Medulla oblongata (tissue), 1 donor: ENCODE measurements at regions not wholly inside any gene's neighbourhood (a gene's known extent, or its start where the extent isn't known, plus 50 kb on each side); places are given as distances from the start of the nearest gene placed in this dataset.
A peak's percentile ranks its signal among the peaks of the same experiment; 100 is the strongest.

Experiments
- DNase-seq: peaks from one replicate; pipeline ENCODE4 v3.0.0-alpha.2; 2015; ENCODE audit errors: extremely low spot score

DNA sequence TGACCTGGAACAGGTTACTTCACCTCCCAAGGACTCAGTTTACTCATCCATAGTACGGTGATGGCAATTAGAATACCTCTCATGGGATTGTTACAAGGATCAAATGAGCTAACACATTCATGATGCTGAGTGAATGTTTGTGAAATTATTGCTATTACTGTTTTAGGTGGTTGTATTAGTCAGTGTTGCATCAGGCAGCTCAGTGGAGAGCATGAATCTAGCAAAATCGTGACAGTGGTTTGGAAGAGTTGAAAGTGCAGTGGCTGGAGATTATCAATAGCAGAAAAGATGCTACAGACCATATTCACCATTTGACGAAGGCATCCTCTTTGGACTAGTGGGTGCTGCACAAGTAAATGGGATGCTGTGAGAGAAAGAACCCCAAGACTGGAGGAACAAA is 50.4 kb upstream of the CTNNBL1 start:
- DNase-seq, result no peak

DNA sequence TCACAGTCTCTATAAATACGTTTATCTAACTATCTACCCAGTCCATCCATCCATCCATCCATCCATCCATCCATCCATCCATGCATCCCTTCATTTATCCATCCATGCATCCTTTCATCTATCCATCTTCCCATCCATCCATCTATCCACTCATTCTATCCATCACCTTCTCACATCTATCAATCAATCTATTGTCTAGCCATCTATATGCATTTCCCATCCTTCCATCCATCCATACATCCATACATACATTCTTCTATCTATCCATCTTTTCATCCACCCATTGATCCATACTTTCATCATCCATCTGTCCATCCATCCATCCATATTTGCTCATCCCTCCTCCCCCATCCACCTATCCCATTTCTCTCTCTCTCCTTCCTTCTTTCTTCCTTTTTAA is 51.6 kb upstream of the CTNNBL1 start:
- DNase-seq, result no peak

DNA sequence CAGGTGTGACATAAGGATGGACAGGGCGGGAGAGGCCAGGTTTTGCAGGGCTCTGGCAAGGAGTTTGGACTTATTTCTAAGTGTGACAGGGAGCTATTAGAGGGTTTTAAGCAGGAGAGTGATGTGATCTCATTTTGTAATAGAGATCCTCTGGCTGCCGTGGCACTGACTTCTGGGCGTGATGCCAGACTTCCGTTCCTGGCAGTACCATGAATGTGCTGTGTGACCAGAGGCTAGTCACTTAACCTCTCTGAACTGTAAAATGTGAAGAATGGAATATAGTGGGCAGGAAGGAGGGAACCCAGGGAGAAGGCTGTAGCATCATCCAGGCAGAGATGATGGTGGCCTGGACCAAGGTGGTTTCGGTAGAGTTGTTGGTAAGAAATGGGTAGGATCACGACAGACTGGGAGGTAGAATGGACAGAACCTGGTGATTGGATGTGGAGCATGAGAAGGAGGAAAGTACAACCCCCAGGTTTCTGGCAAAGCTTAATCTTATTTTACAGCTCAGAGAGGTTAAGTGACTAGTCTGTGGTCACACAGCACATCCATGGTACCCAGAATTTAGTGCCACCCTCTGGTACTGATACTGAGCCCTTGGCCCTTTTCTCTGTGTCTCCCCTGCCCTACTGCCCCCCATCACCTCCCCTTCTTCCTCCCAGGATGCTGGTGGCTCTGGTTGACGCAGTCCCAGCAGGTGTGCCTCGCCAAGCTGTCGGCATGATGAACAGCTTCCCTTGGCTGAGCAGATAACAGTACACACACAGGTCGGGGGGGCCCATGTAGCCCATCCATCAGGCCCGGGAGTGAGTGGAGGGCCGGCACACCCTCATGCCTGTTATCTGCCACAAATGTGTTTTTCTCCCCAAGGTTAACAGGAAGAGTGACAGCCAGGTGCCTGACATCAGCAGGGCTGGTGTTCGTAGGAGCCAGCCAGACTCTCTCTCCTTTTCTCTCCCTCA is 52.9 kb upstream of the CTNNBL1 start:
- no peak for DNase-seq

DNA sequence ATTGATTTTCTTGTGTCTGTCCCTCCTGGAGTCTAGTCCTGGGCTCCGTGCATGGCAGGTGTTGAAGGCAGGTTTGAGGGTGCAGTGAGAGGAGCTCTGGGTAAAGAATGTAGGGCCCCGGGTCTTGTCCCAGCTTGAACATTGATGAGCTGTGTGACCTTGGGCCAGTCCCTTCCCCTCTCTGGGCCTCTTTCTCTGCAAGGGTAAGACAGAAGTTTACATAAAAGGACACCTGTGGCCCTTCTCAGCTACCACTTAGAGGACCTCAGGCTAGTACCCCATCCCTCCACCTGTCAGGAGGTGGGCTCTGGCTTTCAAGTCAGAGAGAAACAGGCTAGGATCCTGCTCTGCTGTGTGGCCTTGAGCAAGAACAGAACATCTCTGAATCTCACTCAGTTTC is 55.3 kb upstream of the CTNNBL1 start:
- DNase-seq, result no peak

DNA sequence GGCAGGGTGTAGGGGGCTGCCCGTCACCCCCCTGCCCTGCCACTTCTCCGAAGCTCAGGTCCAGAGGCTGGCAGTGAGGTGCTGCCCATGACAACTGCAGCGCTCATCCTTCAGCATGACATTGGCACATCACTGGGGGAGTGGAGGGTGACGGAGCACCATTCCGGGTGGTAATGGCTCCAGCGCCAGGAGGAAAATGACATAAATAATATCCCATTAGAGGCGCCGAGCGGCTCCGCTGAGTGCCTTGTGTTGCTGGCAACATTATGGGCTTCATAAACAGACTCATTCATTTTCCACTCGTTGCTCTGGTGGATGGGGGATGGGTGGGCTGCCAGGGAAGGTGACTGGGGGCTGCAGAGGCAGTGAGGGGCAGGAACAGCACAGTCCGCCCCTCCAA is 56.9 kb upstream of the CTNNBL1 start:
- DNase-seq, result no peak

DNA sequence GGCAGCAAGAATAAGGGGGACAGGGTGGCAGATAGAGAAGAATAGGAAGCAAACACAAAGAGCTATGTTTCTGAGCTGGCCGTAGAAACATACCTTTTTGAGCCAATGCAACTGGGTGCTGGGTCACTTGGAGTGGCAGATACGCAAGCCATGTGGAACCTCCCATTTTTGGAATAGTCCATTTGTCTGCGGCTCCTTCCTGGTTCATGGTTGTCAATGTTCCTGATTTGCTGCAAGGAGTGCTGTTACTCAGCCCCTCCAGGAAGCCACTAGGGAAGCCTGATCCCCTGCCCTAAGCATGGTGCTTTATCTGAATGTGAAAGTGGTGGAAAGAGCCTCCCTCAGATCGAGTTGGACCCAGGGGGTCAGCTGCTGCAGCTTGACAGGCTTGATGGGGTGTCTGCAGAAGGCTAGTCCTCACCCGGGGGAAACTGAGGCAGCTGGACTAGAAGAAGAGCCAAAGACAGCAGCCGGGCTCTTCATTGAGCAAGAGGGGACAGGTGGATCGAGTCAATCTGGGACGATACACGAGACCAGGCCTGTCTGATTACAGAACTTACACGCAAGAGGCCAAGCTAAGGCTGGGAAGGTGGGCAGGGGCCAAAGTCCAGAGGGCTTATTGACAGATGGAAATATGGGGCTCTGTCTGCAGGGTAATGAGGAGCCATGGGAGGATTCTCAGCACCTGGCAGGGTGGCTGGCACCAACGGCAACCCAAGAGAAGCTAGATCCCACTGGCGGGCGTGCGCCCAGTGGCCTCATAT is 57.4 kb upstream of the CTNNBL1 start:
- DNase-seq, result no peak

DNA sequence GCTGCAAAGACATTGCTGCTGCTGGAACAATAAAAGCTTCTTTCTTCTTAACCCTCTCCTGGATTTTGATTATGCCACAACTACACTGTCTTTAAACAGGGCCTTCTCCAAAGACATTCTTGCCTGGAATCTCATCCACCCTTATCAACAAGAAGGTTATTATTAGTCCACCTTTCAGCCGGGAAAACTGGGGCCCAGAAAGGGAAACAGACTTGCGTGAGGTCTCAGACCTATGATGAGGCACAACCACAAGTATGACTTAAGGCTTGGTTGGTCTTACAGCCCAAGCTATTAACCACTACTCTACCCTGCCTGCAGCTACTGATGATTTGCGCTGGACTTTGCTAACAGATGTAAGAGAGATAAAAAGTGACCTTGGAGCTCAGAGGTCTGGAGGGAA is 62.8 kb upstream of the CTNNBL1 start:
- no peak for DNase-seq

DNA sequence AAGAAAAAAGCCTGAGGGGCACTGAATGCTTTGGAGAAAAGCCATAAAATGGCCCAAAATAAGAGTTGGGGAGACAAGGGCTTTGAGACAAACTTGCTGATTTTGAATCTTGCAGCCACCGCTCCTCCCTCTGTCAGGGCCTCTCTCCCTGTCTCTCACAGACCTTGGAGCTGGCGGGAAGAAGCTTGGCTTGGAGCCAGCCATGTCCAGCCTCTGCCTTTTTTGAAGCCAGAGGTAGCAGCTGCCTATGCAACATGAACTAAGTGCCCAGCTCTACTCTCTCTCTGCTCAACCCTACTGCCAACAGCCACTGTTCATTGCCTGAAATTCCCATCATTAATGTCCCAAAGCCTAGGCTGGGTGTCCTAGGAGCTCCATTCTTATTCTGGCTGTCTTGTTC is 63.7 kb upstream of the CTNNBL1 start:
- DNase-seq, result no peak

DNA sequence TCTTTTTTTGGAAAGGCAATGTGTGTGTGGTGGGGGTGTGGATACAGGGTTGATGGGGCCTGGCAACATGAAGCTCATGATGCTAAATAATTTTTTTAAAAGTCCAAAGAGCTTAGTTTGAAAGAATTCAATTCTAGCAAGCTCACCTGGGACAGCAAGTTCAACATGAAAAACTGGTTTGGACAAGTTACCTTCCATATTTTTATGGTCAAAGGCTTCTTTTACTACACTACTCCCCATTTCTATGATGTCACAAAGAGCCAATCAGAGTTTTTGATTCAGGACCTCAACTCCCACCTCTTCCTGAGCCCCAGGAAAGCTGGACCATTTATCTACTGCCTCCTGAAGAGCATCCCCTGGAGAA is 66.1 kb upstream of the CTNNBL1 start:
- no peak for DNase-seq

DNA sequence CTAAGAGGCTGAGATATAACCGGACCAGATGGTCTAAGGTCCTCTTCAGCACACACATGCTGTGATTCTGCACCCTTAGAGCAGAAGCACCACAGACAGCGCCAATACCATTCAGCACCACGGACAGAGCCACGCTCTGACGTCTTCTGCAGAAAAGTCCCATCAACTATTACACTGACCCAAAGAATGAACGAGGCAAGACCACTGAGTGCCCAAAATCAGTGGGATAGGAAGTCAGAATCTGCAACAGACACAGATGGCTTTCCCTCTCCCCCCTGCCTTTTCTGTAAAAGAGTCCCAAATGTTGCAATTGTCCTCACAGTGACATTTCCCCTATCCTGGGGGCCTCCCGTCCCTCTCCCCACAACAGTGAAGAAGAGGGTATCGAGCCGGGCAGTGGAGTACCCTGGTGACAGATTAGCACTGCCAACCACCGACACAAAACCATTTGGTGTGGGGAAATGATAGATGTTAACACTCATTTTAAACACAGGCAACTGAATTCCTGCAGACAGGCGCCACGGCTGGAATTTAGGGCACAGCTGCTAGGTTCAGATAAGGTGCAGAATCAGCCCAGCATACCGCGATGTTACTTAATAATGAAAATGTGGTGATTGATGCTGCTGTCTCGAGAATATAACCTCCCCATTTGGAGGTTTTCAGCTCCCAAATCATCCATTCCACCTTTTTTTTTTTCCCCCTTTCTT is 66.6 kb upstream of the CTNNBL1 start:
- peak; percentile 29 for DNase-seq

DNA sequence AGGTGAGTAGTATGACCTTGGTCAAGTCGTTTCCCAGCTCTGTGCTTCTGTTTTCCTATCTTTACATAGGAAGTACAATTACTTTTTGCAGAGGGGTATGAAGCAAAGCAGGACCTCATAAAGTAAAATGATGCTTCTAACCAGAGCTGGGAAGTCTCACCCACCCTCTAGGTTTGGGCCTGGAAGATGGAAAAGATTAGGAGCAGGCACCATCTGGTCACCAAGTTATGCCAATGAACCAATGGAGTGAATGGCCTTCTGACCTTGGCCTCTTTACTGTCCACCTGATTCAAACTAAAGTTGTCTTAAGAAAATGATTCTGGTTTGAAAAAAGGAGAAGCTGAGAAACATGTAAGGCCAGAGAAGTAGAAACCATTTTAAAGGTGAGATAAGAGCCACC is 68.9 kb upstream of the CTNNBL1 start:
- no peak for DNase-seq

DNA sequence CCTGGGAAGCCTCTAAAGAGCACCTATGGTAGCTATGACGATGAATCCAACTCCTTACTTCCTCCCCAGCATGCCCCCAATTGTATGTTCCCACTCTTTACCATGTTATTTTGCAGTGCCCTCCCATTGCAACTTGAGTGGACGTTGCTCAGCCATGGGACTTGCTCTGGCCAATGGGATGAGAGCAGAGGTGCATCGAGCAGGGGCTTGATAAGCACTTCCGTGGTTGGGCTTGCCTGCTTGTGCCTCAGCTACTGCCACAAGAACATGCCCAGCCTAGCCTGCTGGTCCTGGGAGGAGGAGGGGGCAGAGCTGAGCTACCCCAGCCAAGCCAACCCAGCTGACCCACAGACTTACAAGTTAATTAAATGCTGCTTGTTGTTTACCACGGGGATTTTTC is 71.1 kb upstream of the CTNNBL1 start:
- no peak for DNase-seq

DNA sequence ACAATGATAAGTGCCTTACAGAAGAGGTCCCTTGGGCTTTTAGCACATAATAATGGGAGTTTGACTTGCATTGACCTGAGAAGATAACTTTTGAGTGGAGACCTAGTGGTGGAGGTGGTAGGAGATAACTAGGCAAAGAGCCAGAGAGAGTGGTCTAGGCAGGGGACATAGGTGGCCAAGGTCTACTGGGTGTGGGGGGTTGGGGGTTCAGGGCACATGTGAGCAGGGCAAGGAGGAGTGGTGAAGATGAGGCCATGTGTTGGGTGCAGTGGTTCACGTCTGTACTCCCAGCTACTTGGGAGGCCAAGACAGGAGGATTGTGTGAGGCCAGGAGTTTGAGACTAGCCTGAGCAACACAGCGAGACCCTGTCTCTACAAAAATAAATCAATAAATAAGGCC is 74.3 kb upstream of the CTNNBL1 start:
- DNase-seq, result no peak

DNA sequence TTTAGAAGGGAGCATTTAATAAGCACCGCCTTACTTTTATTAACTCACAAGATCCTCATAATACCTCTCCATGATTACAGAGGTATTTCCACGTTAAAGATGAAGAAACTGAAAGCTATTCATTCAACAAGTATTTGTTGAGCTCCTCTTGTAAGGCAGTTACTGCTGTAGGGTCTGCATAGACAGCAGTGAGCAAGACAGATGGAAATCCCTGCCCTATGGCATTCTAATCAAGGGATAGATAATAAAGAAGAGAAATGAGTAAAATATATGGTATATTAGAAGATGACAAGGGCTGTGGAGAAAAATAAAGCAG is 77.8 kb upstream of the CTNNBL1 start:
- no peak for DNase-seq

DNA sequence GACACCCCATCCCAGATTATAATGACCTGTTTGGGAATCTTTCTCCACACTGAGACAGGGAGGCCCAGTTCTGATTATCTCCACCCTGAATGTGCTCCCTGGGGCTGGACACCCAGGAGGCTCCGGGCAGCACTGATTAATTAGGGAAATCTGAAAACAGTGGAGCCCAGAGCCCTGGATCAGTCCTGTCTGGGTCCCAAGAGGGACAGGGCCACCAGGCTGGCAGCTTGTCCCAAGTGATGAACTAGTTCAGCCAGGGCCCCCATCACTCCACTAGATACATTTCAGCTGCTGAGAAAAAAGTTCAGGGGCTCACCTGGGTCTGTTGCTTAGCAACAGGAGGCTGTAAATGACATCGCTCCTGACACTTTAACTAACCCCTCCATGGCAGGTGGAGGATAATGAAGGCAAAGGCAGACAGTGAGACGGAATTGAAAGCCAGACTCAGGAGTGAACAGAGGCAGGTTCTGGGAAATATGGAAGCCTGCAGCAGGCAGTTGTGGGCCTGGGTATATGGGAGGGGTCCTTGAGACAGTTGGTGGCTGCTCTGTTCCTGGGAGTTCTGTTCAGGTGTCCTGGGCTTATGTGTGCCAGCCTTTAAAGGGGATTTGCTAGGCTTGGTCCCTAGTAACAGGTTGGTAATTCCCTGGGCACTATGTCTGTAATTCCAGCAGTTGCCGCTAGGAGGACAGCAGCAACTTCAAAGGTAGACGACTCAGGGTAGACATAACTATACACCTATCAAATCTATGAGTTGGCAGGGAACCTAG is 78.3 kb upstream of the CTNNBL1 start:
- DNase-seq, result peak; percentile 7

DNA sequence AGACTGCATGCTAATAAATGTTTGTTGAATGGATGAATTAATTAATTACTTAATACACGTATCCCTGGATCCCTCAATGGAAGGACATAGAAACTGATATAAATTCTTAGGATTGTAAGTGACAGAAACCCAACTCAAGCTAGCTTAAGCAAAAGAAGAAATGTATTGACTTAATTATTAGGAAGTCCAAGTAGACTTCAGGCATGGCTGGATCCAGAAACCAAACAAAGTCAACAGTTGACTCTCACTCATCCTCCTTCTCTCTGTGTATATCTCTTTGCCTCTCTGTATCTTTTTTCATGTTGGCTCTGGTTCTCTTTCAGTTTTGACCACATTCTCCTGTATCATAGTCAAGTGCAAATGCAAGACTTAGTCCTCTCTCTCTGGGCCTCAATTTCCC is 82.0 kb upstream of the CTNNBL1 start:
- no peak for DNase-seq

DNA sequence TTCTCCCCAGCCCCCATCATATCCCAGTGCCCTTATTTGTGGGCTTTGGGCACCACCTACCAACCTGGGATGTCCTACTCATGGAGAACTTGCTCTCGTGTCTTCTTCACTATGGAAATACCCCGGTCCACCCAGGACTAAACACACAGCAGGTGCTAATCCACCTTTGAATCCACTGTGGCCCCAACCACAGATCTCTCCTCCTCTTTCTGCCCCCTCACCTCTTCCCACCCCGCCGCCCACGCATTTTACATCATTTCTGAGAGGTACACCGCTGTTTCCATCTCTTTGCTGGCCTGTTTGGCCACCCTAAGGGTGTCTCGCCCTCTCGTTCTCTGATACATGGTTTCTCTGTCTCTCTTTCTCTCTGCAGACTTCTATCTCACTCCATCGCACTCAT is 82.5 kb upstream of the CTNNBL1 start:
- DNase-seq, result no peak

DNA sequence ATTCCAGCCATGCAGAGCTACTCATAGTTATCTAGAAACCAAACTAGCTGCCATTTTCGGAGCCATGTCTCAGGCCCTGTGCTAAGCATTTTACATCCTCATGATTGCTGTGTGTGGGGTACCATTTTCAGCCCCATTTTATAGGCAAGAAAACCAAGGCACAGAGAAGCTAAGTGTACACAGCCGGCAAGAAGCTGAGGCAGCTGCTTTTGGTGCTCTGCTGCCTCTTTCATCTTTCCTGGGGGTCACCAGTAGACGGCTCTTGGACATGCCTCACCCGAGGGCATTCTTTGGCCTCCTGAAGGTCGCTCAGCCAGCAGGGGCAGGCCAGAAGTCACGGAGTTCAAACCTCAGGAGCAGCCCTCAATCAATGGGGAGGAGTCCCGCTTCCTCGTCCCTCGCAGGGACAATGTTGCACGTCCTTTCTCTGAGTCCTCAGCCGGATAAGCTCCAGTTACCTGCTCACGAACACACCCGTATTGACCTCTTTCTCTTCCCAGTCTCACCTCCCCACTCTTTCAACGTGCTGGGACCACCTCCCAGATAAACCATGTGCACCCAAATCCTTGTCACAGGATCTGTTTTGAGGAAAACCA is 82.6 kb upstream of the BLCAP start:
- DNase-seq, result no peak

DNA sequence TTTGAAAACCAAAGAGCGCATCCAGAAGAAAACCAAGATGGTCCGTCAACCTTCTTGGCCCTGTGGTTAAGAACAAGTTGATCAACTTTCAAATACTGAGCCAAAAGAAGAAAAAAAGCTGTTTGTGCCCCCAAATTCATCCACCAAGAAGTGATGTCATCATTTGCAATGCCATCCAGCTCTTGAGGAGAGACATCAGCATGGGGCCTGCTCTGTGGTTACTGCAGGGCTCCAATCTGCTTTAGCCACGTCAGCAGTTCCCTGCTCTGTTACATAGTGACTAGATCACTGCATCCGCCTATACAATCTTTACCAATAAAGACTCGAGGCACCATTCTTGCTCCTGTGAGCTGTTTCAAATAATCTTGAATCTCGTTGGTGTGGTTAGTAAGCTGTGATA is 75.0 kb upstream of the BLCAP start:
- no peak for DNase-seq

DNA sequence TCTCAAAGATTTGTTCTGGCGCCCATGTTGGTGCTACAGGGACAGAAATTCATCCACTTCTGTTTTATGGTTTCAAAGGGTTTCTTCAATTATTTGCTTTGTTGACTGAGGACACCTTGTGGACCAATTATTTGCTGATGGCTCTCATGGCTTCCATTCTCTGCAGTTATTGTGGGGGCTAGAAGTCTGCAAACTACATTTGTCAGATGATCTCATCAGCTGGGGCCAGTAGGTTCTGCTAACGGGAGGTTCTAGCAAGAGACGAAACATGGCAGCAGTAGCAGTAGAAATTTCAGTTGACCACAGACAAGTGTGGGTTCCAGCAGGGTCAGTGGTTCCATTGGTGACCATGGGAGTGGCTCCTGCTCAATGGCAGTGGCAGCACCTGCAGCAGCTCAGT is 72.8 kb upstream of the BLCAP start:
- DNase-seq, result no peak

DNA sequence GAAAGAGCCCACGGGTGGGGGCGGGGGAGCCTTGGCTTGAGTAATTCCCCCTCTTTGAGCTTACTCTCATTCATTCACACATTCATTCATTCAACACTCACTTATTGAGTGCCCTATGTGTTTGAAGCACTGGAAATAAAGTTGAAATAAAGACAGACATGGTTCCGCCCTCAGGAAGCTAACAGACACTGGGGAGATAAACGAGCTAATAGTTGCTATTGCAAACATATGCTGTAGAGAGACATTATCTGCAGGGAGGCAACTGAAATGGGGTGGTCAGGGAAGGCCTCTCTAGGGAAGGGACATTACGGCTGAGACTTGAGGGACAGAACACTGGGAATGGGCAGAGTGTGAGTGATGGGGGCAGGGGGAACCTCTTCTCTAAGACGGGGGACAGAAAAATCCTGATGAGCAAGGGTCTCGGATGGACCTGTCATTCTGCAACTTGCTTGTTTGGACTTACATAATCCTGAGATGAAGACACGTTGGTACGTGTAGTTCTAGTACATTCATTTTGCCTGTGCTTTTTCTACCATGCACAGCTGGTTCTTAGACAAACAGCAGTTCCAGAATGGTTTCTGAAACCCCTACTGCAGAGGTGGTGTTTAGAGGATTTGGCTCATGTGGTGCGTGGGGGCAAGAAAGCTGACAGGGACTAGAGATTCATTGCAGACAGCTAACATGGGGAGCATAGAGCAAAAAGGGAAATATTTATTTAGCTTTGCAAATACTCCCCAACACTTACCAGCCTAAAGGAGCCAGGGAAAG is 71.1 kb upstream of the BLCAP start:
- no peak for DNase-seq
